ENCODE measurements at regions not wholly inside any gene's neighbourhood (a gene's known extent, or its start where the extent isn't known, plus 50 kb on each side); places are given as distances from the start of the nearest gene placed in this dataset.

GRCh38 chrX:33330798-33331197, 119.4 kb upstream of the DMD start:
- TF ChIP-seq ZSCAN29 (IDR thresholded peaks at IDR 0.05) = no peak
- TF ChIP-seq, protein P1, sequence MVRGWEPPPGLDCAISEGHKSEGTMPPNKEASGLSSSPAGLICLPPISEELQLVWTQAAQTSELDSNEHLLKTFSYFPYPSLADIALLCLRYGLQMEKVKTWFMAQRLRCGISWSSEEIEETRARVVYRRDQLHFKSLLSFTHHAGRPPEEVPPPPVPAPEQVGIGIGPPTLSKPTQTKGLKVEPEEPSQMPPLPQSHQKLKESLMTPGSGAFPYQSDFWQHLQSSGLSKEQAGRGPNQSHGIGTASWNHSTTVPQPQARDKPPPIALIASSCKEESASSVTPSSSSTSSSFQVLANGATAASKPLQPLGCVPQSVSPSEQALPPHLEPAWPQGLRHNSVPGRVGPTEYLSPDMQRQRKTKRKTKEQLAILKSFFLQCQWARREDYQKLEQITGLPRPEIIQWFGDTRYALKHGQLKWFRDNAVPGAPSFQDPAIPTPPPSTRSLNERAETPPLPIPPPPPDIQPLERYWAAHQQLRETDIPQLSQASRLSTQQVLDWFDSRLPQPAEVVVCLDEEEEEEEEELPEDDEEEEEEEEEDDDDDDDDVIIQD (CRISPR knock-in tag; IDR thresholded peaks at IDR 0.05) = no peak
- no peak for TF ChIP-seq PREB (CRISPR knock-in tag; IDR thresholded peaks at IDR 0.05)
- TF ChIP-seq KLF1 (tag; IDR thresholded peaks at IDR 0.05) = no peak
- TF ChIP-seq ZC3H4 (CRISPR knock-in tag; IDR thresholded peaks at IDR 0.05; ENCODE audit: borderline replicate concordance) = no peak
- TF ChIP-seq, protein P2, sequence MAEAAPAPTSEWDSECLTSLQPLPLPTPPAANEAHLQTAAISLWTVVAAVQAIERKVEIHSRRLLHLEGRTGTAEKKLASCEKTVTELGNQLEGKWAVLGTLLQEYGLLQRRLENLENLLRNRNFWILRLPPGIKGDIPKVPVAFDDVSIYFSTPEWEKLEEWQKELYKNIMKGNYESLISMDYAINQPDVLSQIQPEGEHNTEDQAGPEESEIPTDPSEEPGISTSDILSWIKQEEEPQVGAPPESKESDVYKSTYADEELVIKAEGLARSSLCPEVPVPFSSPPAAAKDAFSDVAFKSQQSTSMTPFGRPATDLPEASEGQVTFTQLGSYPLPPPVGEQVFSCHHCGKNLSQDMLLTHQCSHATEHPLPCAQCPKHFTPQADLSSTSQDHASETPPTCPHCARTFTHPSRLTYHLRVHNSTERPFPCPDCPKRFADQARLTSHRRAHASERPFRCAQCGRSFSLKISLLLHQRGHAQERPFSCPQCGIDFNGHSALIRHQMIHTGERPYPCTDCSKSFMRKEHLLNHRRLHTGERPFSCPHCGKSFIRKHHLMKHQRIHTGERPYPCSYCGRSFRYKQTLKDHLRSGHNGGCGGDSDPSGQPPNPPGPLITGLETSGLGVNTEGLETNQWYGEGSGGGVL (CRISPR knock-in tag; IDR thresholded peaks at IDR 0.05) = no peak
- TF ChIP-seq BCL6 (CRISPR knock-in tag; IDR thresholded peaks at IDR 0.05) = no peak
- TF ChIP-seq ZC3H11A (IDR thresholded peaks at IDR 0.05; ENCODE audit: low read depth, low read length) = no peak
- DNase-seq (ENCODE audit: extremely low read depth in 1 of 4, low spot score in 3 of 4) (no peak), FAIRE-seq (no peak), ATAC-seq (no peak)
- Histone ChIP-seq H3K27me3 (ENCODE audit: control insufficient read depth in 2 of 2, insufficient read depth in 2 of 2, low read length in 2 of 2) (no peaks in the 10 kb centered on the region), H4K20me1 (replicated peaks; ENCODE audit: control insufficient read depth, insufficient read depth, low read length) (no peaks in the 10 kb centered on the region), H3K9me3 (replicated peaks; ENCODE audit: control insufficient read depth, insufficient read depth, low read depth, low read length) (no peaks in the 10 kb centered on the region), H3K79me2 (ENCODE audit: control insufficient read depth, insufficient read depth, low read length) (no peaks in the 10 kb centered on the region), H3K36me3 (ENCODE audit: control insufficient read depth, insufficient read depth, low read length) (no peaks in the 10 kb centered on the region), H3K27ac (ENCODE audit: extremely low read depth, low read depth, low read length) (no peak overlapping the region), H3K4me1 (replicated peaks in 1 of 2; ENCODE audit: control insufficient read depth in 2 of 2, insufficient read depth in 2 of 2, low read length in 2 of 2) (no peaks in the 10 kb centered on the region), H3K9ac (ENCODE audit: insufficient read depth in 1 of 2, low read depth in 2 of 2, low read length in 2 of 2) (no peak overlapping the region), H2AFZ (ENCODE audit: low read depth, low read length) (no peak overlapping the region), H3K4me2 (ENCODE audit: insufficient read depth, low read length) (no peak overlapping the region), H3K4me3 (no peak overlapping the region), H3K9me1 (ENCODE audit: control insufficient read depth, insufficient read depth, low read length) (no peaks in the 10 kb centered on the region)
- in situ Hi-C loops (cut with MboI) (no loop called here), intact Hi-C loops (cut with micrococcal nuclease) (no loop called here)
- ChIA-PET CTCF (ENCODE audit: low intra/inter-chr PET ratio) (no interaction called here), POLR2A (no interaction called here)
- 0% methylated on average over 3 of the region's 3 CpGs for WGBS (ENCODE audit: insufficient coverage, low coverage, missing lambda C conversion rate)
- BruUV-seq (replicated peaks) = no TSS peak

All from K562 (cell line).